Sigmoid colon (tissue), 3 donors: ENCODE measurements at regions not wholly inside any gene's neighbourhood (a gene's known extent, or its start where the extent isn't known, plus 50 kb on each side); places are given as distances from the start of the nearest gene placed in this dataset.

Source experiments
- POLR2A ChIP-seq, 2 donors: fragments of 450-650 bp; IDR thresholded peaks; one replicate each; pipeline ENCODE4 v1.6.1; 2016; ENCODE audit warnings: antibody characterized with exemption in 2 of 2, mild to moderate bottlenecking in 2 of 2, moderate library complexity in 2 of 2
- TF ChIP-seq, protein P1 (sequence below), 4 experiments: fragments of 450-650 bp in 3 of 4; fragments of 200-600 bp in 1 of 4; IDR thresholded peaks; one replicate each; pipeline ENCODE4 v1.5.1; 2016 to 2019; ENCODE audit warnings: antibody characterized with exemption in 4 of 4, mild to moderate bottlenecking in 3 of 4, moderate library complexity in 2 of 4

DNA sequence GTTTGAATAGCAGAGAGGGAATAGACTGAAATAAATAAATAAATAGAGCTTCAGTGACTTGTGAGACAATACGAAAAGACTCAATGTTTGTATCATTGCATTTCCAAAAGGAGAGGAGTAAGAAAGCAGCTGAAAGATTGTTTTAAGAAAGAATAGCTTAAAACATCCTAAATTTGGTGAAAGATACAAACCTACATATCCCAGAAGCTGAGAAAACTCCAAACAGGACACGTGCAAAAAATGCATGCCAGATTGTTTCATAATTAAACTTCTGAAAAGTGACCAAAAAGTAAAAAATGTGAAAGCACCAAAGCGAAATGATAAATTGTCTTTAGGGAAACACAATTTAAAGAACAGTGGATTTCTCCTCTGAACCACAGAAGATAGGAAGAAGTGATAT is 711.0 kb downstream of the AACS start:
- TF ChIP-seq, protein P1, sequence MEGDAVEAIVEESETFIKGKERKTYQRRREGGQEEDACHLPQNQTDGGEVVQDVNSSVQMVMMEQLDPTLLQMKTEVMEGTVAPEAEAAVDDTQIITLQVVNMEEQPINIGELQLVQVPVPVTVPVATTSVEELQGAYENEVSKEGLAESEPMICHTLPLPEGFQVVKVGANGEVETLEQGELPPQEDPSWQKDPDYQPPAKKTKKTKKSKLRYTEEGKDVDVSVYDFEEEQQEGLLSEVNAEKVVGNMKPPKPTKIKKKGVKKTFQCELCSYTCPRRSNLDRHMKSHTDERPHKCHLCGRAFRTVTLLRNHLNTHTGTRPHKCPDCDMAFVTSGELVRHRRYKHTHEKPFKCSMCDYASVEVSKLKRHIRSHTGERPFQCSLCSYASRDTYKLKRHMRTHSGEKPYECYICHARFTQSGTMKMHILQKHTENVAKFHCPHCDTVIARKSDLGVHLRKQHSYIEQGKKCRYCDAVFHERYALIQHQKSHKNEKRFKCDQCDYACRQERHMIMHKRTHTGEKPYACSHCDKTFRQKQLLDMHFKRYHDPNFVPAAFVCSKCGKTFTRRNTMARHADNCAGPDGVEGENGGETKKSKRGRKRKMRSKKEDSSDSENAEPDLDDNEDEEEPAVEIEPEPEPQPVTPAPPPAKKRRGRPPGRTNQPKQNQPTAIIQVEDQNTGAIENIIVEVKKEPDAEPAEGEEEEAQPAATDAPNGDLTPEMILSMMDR (IDR thresholded peaks at IDR 0.05), result no peak
- no peak for TF ChIP-seq POLR2A (IDR thresholded peaks at IDR 0.05)
